ENCODE measurements at regions not wholly inside any gene's neighbourhood (a gene's known extent, or its start where the extent isn't known, plus 50 kb on each side); places are given as distances from the start of the nearest gene placed in this dataset.

- TF ChIP-seq ZNF707 (CRISPR knock-in tag; conservative IDR thresholded peaks at IDR 0.05) (no peak), E2F3 (CRISPR knock-in tag; IDR thresholded peaks at IDR 0.05) (no peak), POLR2A (conservative IDR thresholded peaks at IDR 0.05) (no peak), SP2 (IDR thresholded peaks at IDR 0.05; ENCODE audit: extremely low read depth, low read depth, low read length, poor library complexity, severe bottlenecking) (no peak), NR2C2 (CRISPR knock-in tag; IDR thresholded peaks at IDR 0.05) (no peak), NR2C2 (tag; IDR thresholded peaks at IDR 0.05) (no peak), ZNF766 (CRISPR knock-in tag; conservative IDR thresholded peaks at IDR 0.05) (no peak), CTCF (IDR thresholded peaks at IDR 0.05 in 2 of 3, conservative IDR thresholded peaks at IDR 0.05 in 1 of 3; ENCODE audit: insufficient read depth in 2 of 3, low read depth in 1 of 3, low read length in 3 of 3) (no peak), ZBTB7A (IDR thresholded peaks at IDR 0.05; ENCODE audit: borderline replicate concordance, control insufficient read depth, low read depth, low read length) (no peak), STAT6 (CRISPR knock-in tag; IDR thresholded peaks at IDR 0.05) (no peak), RAD21 (CRISPR knock-in tag; conservative IDR thresholded peaks at IDR 0.05 in 1 of 2, IDR thresholded peaks at IDR 0.05 in 1 of 2) (no peak), HES1 (IDR thresholded peaks at IDR 0.05; ENCODE audit: low read depth) (no peak), ZBTB12 (CRISPR knock-in tag; IDR thresholded peaks at IDR 0.05) (no peak), SUPT5H (IDR thresholded peaks at IDR 0.05) (no peak), ZC3H8 (IDR thresholded peaks at IDR 0.05) (no peak)
Observed at GRCh38 chr11:86735451-86736290, 63.3 kb upstream of the ME3 start.

Measured in K562 (cell line).